H1 (cell line): ENCODE measurements at regions not wholly inside any gene's neighbourhood (a gene's known extent, or its start where the extent isn't known, plus 50 kb on each side); places are given as distances from the start of the nearest gene placed in this dataset.

ENCODE experiments used
- ASH2L ChIP-seq: fragments of 200-600, 300-600 bp; sonication (generic); IDR thresholded peaks from one replicate; pipeline ENCODE4 v1.7.1; 2017; ENCODE audit warnings: low read length
- EP300 ChIP-seq, 2 experiments: IDR thresholded peaks; 1 replicate in 1 of 2; 2 replicates in 1 of 2; pipeline ENCODE4 v1.6.1; 2011 to 2012; ENCODE audit warnings: low read depth in 2 of 2, low read length in 2 of 2, mild to moderate bottlenecking in 2 of 2, borderline replicate concordance in 1 of 2, inconsistent platforms in 1 of 2, moderate library complexity in 1 of 2
- POLR2AphosphoS5 ChIP-seq: IDR thresholded peaks from 2 replicates; pipeline ENCODE4 v1.6.1; 2011; ENCODE audit warnings: low read depth, low read length
- RNF2 ChIP-seq: fragments of 200-900, 300-1000 bp; sonication (generic); IDR thresholded peaks from 2 replicates; pipeline ENCODE4 v1.7.1; 2016; ENCODE audit warnings: borderline replicate concordance, low read depth, mild to moderate bottlenecking, antibody characterized with exemption, low read length; ENCODE audit not compliant: poor library complexity, severe bottlenecking; ENCODE audit errors: missing control alignments
- TAF7 ChIP-seq: optimal IDR thresholded peaks from 2 replicates; pipeline ENCODE3; 2011; ENCODE audit warnings: low read depth, mild to moderate bottlenecking, inconsistent platforms, low read length, moderate library complexity, borderline replicate concordance
- TF ChIP-seq, protein P1 (sequence below), 3 experiments: IDR thresholded peaks; 1 replicate in 2 of 3; 2 replicates in 1 of 3; pipeline versions ENCODE4 v1.5.1 to v1.6.1; 2011; ENCODE audit warnings: low read length in 3 of 3, mild to moderate bottlenecking in 3 of 3, inconsistent platforms in 2 of 3, low read depth in 1 of 3, moderate library complexity in 1 of 3; ENCODE audit not compliant: insufficient read depth in 1 of 3; ENCODE audit errors: control extremely low read depth in 1 of 3

DNA sequence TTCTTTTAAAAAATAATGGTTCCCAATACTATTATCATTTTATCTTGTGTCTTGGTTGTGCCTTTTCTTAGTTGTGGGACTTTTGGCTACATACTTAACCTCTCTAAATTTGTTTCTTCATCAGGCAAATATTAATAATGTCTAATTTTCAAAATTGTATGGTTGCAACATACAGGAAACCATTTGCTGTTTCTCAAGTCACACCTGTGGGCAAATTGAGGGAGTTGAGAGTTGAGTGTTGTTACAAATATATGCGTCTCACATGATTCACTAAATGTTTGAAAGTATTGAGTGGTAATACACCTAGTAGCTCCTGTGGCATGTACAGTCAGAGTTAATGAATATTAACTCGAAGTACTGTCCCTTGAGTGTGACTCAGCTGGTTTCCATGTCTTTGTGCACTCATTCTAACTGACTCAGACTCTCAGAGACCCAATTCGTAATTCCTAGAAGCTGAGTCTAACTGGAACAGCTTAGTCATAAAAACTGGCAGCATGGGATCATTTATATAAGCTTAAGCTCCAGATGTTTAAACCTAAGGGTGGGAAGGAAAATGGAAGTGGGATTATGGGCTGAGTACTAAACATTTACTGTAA lies 802.4 kb downstream of the TRIML1 start:
- TF ChIP-seq ASH2L (no peak), POLR2AphosphoS5 (no peak), TAF7 (no peak), EP300 (IDR thresholded peaks at IDR 0.05; ENCODE audit: borderline replicate concordance in 1 of 2, low read depth in 2 of 2, low read length in 2 of 2) (no peak), RNF2 (no peak)
- TF ChIP-seq, protein P1, sequence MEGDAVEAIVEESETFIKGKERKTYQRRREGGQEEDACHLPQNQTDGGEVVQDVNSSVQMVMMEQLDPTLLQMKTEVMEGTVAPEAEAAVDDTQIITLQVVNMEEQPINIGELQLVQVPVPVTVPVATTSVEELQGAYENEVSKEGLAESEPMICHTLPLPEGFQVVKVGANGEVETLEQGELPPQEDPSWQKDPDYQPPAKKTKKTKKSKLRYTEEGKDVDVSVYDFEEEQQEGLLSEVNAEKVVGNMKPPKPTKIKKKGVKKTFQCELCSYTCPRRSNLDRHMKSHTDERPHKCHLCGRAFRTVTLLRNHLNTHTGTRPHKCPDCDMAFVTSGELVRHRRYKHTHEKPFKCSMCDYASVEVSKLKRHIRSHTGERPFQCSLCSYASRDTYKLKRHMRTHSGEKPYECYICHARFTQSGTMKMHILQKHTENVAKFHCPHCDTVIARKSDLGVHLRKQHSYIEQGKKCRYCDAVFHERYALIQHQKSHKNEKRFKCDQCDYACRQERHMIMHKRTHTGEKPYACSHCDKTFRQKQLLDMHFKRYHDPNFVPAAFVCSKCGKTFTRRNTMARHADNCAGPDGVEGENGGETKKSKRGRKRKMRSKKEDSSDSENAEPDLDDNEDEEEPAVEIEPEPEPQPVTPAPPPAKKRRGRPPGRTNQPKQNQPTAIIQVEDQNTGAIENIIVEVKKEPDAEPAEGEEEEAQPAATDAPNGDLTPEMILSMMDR (IDR thresholded peaks at IDR 0.05; ENCODE audit: control extremely low read depth in 1 of 3, insufficient read depth in 1 of 3, low read depth in 1 of 3, low read length in 3 of 3), result no peak
